ENCODE measurements at regions not wholly inside any gene's neighbourhood (a gene's known extent, or its start where the extent isn't known, plus 50 kb on each side); places are given as distances from the start of the nearest gene placed in this dataset.

DNA sequence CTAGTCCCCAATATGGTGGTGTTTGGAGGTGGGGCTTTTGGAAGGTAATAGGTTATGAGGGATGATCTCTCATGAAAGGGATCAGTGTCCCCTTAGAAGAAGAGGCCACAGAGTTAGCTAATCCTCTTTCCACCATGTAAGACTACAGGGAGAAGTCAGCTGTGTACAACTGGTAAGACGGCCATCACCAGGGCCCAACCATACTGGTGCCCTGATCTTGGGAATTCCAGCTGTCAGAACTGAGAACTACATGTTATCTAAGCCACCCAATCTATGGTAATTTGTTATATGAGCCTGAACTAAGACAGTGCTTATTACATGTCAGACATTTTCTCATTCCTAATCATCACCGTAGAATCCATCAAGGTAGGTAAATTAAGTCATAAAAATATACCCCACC, 77.7 kb upstream of the ZNF217 start:
- TF ChIP-seq POLR2AphosphoS5 (IDR thresholded peaks at IDR 0.05; ENCODE audit: insufficient read depth in 1 of 2, low read depth in 1 of 2) (no peak), POLR2A (IDR thresholded peaks at IDR 0.05) (no peak)
- TF ChIP-seq, protein P1, sequence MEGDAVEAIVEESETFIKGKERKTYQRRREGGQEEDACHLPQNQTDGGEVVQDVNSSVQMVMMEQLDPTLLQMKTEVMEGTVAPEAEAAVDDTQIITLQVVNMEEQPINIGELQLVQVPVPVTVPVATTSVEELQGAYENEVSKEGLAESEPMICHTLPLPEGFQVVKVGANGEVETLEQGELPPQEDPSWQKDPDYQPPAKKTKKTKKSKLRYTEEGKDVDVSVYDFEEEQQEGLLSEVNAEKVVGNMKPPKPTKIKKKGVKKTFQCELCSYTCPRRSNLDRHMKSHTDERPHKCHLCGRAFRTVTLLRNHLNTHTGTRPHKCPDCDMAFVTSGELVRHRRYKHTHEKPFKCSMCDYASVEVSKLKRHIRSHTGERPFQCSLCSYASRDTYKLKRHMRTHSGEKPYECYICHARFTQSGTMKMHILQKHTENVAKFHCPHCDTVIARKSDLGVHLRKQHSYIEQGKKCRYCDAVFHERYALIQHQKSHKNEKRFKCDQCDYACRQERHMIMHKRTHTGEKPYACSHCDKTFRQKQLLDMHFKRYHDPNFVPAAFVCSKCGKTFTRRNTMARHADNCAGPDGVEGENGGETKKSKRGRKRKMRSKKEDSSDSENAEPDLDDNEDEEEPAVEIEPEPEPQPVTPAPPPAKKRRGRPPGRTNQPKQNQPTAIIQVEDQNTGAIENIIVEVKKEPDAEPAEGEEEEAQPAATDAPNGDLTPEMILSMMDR (IDR thresholded peaks at IDR 0.05) = no peak

Data from vagina (tissue), 2 donors.